GM10248 (cell line): ENCODE measurements at regions not wholly inside any gene's neighbourhood (a gene's known extent, or its start where the extent isn't known, plus 50 kb on each side); places are given as distances from the start of the nearest gene placed in this dataset.
A peak's percentile ranks its signal among the peaks of the same experiment; 100 is the strongest.
"Not testable (repeated sequence)": the region's sequence is repeated elsewhere in the genome, so short reads cannot be mapped to it uniquely, and the experiment has no call there.

Source experiments
- CTCF ChIA-PET: fragments of 300-600 bp; sonication (Branson Sonifier 250); formaldehyde crosslinking; extraction: SDS; loops from one replicate; lab custom pipeline; 2021; ENCODE audit warnings: antibody characterized with exemption; lab: Yijun Ruan, JAX
- POLR2A ChIA-PET: fragments of 350-650 bp; sonication (Branson Sonifier 250); formaldehyde crosslinking; extraction: SDS; loops from one replicate; lab custom pipeline; 2020; ENCODE audit warnings: antibody characterized with exemption; lab: Yijun Ruan, JAX
- DNase-seq: peaks from one replicate; pipeline ENCODE4 v3.0.0; 2012; ENCODE audit errors: extremely low spot score

- POLR2A ChIA-PET, CTCF ChIA-PET, DNase-seq: not testable (repeated sequence)
Measured at GRCh38 chr5:177664737-177665136, 64.8 kb downstream of the B4GALT7 start.

GRCh38 chr5:177665172-177665571 lies 65.2 kb downstream of the B4GALT7 start:
- CTCF ChIA-PET, POLR2A ChIA-PET, DNase-seq: not testable (repeated sequence)

GRCh38 chr5:177665960-177666359 lies 66.0 kb downstream of the B4GALT7 start:
- POLR2A ChIA-PET, CTCF ChIA-PET: not testable (repeated sequence)

GRCh38 chr5:177671035-177671754 lies 71.3 kb downstream of the B4GALT7 start:
- DNase-seq, POLR2A ChIA-PET, CTCF ChIA-PET: not testable (repeated sequence)

More at GRCh38 chr5:177665960-177666359, 66.0 kb downstream of the B4GALT7 start:
- DNase-seq = not testable (repeated sequence)

- POLR2A ChIA-PET, CTCF ChIA-PET: not testable (repeated sequence)
- DNase-seq = peak; percentile 52
Measured at GRCh38 chr5:177671755-177672690, 72.1 kb downstream of the B4GALT7 start.
